NK-92 treated with Interleukin-12 subunit alpha and Interleukin-12 subunit beta, amount 100 ng/mL, for 24 hours (cell line): ENCODE measurements at regions not wholly inside any gene's neighbourhood (a gene's known extent, or its start where the extent isn't known, plus 50 kb on each side); places are given as distances from the start of the nearest gene placed in this dataset.
"Not testable (repeated sequence)": the region's sequence is repeated elsewhere in the genome, so short reads cannot be mapped to it uniquely, and the experiment has no call there.

Source experiments
- DNase-seq: peaks from one replicate; lab custom pipeline; 2025; lab: John Stamatoyannopoulos, UW

DNA sequence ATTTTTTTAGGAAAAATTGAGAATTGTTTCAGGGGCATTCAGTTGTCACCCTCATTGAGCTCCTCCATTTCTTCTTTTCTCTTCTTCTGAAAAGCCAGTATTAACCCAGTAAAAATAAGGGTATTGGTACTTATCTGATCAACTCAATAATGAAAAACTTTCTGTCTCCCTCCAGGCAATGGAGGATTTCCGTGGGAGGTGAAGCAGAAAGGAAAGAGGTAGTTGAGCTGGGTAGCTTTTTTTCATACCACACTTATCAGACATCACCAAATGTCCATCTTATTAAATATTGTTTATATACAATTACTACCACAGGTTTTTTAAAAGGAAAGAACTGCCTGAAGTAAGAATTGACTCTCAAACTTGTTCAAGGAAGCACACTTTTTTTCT, 731.1 kb upstream of the ZNF608 start:
- no peak for DNase-seq

- DNase-seq = no peak
These were observed 732.2 kb upstream of the ZNF608 start for GRCh38 chr5:125478599-125478998.

DNA sequence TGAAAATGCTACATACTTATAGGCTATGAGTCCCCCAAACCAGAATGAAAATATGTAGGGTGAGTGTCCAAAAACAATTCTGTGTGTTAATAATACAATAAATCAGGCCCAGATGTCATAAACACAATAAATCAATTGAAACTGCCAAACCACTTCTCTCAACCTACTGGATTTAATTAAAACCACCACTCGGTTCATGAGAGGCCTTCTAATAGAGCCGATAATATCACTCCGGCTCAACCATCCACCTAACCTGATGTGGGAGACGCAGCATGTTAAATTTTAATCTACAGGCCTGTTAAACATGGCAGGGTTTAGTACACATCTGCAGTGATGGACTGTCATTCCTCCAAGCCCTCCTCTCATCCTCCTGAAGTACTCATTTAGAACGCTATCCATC, 734.5 kb upstream of the ZNF608 start:
- DNase-seq = no peak

GRCh38 chr5:125481506-125482465, 735.3 kb upstream of the ZNF608 start:
- no peak for DNase-seq

DNA sequence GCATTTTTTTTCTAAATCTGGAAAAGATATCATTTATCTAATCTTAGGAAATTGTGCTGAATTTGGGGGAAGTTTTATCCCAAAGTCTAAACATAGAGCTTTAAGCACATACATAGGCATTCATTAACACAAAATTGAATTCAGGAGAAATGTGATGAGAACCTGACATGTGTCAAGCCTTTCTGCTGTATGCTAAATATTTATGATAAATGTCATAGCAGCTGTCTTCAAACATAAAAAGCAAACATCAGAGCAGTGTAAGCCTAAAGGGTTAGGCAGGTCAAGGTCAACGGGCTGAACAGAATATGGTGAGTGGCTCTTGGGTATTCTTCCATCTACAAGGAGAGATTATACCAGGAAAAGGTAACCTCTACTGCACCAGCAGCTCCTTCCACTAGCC, 737.2 kb upstream of the ZNF608 start:
- DNase-seq = no peak

DNA sequence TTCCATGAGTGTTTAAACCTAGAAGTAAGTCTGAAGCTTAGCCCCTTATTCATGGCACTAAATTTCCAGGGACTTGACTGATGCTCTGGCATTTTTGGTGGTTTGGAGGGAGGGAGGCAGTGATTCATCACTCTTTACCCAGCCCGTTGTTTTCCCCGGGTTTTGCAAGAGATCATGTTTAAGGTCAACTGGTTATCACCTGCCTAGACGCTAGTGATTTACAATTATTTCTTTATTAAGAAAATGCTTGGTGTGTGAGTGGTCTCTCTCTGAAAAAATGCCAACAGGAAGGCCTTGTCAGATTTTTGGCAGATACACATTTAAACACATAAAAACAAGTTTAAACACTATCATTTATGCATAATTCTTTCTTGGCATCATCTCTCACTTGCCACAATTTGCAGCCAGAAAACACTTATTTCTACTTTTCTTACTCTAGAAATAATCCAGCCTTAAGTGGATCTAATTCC, 737.9 kb upstream of the ZNF608 start:
- no peak for DNase-seq

GRCh38 chr5:125484742-125485641, 738.6 kb upstream of the ZNF608 start:
- no peak for DNase-seq

GRCh38 chr5:125485771-125486170, 739.3 kb upstream of the ZNF608 start:
- DNase-seq = no peak

DNA sequence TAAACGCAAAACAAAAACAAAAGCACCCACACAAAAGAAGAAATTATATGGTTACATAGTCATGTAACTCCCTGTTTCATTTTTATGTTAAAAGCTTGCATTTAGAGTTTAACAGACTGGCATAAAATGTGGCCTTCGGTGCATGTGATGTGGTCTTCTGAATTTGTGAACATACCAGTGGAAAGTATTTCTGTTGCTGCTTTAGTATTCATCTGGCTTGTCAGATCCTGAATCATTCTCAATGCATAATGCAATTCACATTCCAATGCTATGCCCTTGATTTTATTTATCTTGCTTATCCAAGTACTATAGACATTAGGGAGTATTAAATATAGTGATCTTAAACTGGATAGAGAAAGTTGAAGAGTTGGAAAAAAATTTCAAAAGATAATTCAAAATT, 740.2 kb upstream of the ZNF608 start:
- no peak for DNase-seq

DNA sequence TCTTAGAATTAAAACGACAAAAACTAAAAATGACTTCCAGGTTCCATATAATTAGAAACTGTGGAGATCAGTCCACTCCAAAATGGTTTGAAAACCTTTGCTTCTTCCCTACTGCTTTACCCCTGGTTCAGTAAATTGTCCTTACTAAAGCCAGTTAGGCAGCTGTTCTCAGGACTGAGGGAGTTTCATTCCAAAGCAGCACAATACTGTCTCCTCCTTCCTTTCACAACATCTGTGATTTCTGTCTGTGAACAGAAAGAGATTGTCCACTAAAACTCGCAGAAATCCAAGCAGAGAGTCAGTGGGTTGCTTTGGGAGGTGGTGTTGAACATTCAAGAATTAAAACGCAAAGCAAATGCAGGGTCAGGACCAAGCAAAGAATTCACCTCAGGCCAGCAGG, 740.8 kb upstream of the ZNF608 start:
- DNase-seq = no peak

DNA sequence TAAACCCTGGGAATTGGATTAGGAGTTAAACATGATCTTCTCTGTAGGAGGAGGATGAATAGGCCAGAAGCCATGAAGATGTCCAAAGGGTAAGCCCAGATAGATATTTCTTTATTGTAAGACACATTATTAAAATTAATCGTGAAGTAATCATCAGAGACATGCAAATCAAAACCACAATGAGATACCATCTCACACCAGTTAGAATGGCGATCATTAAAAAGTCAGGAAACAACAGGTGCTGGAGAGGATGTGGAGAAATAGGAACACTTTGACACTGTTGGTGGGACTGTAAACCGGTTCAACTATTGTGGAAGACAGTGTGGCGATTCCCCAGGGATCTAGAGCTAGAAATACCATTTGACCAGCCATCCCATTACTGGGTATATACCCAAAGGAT, 741.2 kb upstream of the ZNF608 start:
- DNase-seq = not testable (repeated sequence)

- no peak for DNase-seq
These were observed 742.7 kb upstream of the ZNF608 start for GRCh38 chr5:125489146-125489545.

DNA sequence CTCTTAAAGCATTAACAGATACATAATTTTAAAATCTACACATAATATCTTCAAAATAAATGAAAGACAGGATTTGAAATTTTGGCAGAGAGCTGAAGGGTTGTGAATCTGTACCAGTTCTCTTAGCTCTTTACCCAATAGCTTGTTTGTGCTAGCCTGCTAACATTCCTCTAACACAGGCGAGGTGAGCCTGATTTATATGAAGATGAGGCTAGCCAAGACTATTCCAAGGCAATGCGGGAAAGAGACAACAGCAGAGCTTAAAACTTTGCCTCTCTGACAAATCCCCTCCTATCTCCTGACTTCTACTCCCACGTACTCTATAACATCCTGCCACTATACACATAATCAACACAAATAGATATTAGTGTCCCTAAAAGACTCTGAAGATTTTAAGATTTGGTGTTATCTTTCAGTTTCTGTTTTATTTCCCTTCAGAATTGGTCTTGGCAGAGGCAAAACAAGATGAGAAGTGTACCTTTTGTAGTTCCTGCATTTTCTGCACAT, 745.6 kb upstream of the ZNF608 start:
- DNase-seq = no peak

- DNase-seq = no peak
These were observed 746.5 kb upstream of the ZNF608 start for GRCh38 chr5:125492977-125493376.

DNA sequence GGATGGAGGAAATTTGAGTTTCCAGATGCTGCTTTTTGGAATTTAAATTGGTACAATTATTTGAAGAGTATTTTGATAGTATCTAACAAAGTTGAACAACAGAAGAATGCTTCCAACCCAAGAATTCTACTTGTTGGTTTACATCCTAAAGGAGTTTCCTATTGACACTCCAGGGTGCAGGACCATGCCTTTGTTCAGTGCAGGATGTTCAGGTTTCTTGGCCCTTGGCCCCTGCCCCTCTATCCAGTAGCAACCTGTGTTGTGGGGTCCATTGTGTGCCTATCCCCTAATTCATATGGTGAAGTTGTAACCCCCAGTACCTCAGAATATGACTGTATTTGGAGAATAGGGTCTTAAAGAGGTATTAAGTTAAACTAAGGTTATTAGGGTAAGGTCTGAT, 750.0 kb upstream of the ZNF608 start:
- DNase-seq = no peak

- no peak for DNase-seq
These were observed 751.2 kb upstream of the ZNF608 start for GRCh38 chr5:125497651-125498050.

DNA sequence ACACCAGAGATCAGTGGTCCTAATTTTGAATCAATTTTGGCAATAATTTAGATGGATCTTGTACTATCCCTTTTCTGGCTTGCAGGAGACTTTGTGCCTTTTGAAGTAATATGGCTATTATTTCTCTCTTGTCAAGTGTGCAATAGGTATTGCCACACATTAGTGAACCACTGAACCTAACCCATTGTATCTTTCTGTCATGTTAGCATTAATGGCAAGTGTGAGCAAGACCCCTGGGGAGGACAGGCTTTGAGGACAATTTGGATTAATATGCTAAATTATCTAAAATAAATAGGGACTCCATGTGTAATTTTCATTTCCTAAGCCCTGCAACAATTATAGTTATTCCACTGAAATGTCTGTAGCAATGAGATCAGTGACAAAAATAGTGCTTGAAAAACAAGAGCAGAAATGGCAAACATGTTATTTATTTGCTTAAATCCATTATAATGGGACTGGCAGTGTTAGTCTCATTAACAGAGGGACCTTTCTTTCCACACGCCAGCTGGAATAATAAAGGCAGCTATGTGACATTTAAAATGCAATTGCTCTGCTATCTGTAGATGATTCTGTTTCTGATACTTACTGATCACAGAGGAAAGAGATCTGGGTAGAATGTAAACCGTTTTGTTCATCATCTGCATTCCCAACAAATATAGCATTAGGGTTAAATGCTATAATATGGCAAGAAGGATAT, 753.3 kb upstream of the ZNF608 start:
- no peak for DNase-seq

GRCh38 chr5:125501396-125501795, 755.0 kb upstream of the ZNF608 start:
- no peak for DNase-seq

DNA sequence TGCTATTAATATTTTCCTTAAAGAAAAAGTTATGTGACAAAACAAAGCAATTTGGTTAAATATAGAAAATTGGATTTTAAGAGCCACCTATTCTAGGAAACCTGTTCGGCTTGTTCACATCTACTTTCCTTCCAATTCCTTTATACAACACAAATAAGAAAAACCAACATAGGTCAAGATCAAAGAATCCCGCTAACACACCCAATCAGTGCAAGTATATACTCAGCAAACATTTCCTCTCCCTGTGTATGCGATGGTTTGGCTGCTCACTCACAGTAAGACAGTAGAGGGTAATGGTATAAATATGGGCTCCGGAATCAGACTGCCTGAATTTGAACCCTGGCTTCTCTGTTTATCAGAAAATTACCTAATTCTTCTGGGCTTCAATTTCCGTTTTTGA, 757.5 kb upstream of the ZNF608 start:
- no peak for DNase-seq

- no peak for DNase-seq
These were observed 758.7 kb upstream of the ZNF608 start for GRCh38 chr5:125505115-125505514.

DNA sequence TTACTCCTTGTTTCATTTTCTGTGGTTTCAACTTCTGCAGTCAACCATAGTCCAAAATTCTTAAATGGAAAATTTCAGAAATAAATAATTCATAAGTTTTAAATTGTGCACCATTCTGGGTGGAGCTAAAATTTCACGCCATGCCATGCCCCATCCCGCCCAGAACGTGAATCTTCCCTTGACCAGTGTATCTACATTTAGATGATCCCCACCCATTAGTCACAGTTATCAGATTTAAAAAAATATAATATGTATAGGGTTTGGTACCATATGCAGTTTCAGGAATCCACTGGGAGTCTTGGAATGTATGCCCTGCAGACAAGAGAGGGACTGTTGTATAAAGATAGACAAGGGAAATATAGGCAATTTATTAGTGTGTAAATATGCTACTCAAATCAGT, 759.7 kb upstream of the ZNF608 start:
- no peak for DNase-seq

- DNase-seq = no peak
These were observed 761.8 kb upstream of the ZNF608 start for GRCh38 chr5:125508225-125508624.
